ENCODE measurements at regions not wholly inside any gene's neighbourhood (a gene's known extent, or its start where the extent isn't known, plus 50 kb on each side); places are given as distances from the start of the nearest gene placed in this dataset.

DNA sequence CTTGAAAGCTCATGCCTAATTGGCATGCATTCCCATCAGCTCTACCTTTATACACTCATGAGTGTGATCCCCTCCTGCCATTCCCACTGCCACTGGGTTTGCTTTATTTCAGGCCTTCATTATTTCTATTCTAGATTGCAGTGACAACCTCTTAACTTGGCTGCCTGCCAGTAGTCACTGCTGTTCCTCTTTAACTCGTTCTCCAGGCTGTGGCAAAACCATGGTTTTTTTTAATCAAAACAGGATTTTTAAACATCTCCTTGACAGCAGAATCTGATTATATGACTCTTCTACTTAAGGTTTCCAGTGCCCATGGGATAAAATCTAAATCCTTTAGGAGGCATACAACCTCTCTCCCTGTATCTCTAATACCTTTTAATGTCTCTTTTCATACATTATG is 223.7 kb upstream of the PCDH15 start:
- no peak overlapping the region for H3K9ac ChIP-seq (ENCODE audit: low read depth in 2 of 2, low read length in 2 of 2)
- intact Hi-C loops (cut with DNase I): no loop called here
- no peaks in the 10 kb centered on the region for H3K36me3 ChIP-seq
- no peak for DNase-seq
- H3K4me3 ChIP-seq: no peak overlapping the region
- TF ChIP-seq CTCF (IDR thresholded peaks at IDR 0.05): no peak
- no peaks in the 10 kb centered on the region for H3K9me3 ChIP-seq
- H3K4me1 ChIP-seq: no peaks in the 10 kb centered on the region
- H3K27ac ChIP-seq: no peak overlapping the region
- H3K27me3 ChIP-seq: no peaks in the 10 kb centered on the region

DNA sequence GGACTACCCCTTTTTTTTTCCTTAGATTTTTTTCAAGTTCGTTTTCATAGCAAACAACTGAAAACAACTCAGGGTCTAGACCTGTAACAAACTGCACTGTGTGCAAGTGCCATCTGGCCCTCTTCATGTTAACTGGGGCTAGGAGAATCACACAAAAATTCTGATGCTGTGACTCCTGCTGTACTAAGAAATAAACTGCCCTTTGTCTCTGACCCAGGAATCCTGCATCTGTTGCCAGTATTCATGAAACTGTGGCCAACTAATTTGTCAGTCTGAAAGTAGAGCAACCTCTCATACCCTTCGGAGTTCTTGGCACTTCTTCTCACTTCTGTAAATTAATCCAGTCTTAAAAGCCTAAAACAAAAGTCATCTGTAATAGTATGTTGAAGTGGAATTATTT is 218.4 kb upstream of the PCDH15 start:
- Histone ChIP-seq H3K4me3 (no peak overlapping the region), H3K27me3 (no peaks in the 10 kb centered on the region), H3K9me3 (no peaks in the 10 kb centered on the region), H3K9ac (ENCODE audit: low read depth in 2 of 2, low read length in 2 of 2) (no peak overlapping the region), H3K36me3 (no peaks in the 10 kb centered on the region), H3K27ac (no peak overlapping the region), H3K4me1 (no peaks in the 10 kb centered on the region)
- TF ChIP-seq CTCF (IDR thresholded peaks at IDR 0.05): no peak
- DNase-seq: no peak
- intact Hi-C loops (cut with DNase I): no loop called here

DNA sequence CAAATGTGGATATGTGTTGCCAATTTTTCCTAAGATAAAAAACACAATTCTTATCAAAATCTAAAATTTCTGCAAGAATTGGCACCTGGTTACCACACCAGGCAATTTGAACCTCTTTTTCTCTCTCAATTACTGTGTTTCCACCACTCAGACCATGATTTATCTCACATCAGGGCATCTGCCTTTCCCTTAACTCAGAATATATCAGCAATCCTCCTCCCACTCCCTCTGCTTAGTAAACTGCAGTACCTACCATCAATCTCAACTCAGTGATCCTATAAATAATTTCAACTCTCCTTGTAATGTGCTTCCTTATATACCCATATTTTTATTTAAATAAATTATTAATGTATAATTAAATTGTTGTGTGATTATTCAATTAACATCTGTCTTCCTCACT is 212.3 kb upstream of the PCDH15 start:
- H3K4me3 ChIP-seq: no peak overlapping the region
- no peak overlapping the region for H3K9ac ChIP-seq (ENCODE audit: low read depth in 2 of 2, low read length in 2 of 2)
- no peaks in the 10 kb centered on the region for H3K4me1 ChIP-seq
- H3K27ac ChIP-seq: no peak overlapping the region
- DNase-seq: no peak
- intact Hi-C loops (cut with DNase I): no loop called here
- TF ChIP-seq CTCF (IDR thresholded peaks at IDR 0.05): no peak
- no peaks in the 10 kb centered on the region for H3K9me3 ChIP-seq
- no peaks in the 10 kb centered on the region for H3K27me3 ChIP-seq
- no peaks in the 10 kb centered on the region for H3K36me3 ChIP-seq

DNA sequence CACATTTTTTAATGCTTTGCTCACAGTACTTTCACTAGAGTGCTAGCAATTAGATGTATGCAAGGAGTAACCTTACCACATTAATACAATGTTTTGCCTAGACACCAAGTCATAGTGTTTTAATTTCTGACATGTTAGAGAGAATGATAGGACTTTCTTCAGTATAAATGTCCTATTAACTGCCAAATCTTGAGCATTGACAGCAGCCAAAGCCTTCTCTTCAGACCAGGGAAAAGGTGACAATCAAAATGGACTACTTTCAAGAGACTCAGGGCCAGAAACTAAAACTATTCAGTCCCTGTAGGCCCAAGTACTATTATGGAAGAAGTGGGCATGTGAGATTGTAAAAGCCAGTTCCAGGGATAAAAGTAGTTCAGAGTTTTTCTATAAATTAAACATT is 201.4 kb upstream of the PCDH15 start:
- intact Hi-C loops (cut with DNase I): no loop called here
- Histone ChIP-seq H3K27ac (no peak overlapping the region), H3K4me1 (no peaks in the 10 kb centered on the region), H3K27me3 (no peaks in the 10 kb centered on the region), H3K9me3 (no peaks in the 10 kb centered on the region), H3K4me3 (no peak overlapping the region), H3K9ac (ENCODE audit: low read depth in 2 of 2, low read length in 2 of 2) (no peak overlapping the region), H3K36me3 (no peaks in the 10 kb centered on the region)
- no peak for TF ChIP-seq CTCF (IDR thresholded peaks at IDR 0.05)
- DNase-seq: no peak

GRCh38 chr10:55001422-55001821 is 200.4 kb upstream of the PCDH15 start:
- Histone ChIP-seq H3K4me3 (no peak overlapping the region), H3K27me3 (no peaks in the 10 kb centered on the region), H3K9ac (ENCODE audit: low read depth in 2 of 2, low read length in 2 of 2) (no peak overlapping the region), H3K9me3 (no peaks in the 10 kb centered on the region), H3K4me1 (no peaks in the 10 kb centered on the region), H3K27ac (no peak overlapping the region), H3K36me3 (no peaks in the 10 kb centered on the region)
- no peak for TF ChIP-seq CTCF (IDR thresholded peaks at IDR 0.05)
- intact Hi-C loops (cut with DNase I): no loop called here
- DNase-seq: no peak

GRCh38 chr10:54993148-54993547 is 192.1 kb upstream of the PCDH15 start:
- no peak for DNase-seq
- no peaks in the 10 kb centered on the region for H3K9me3 ChIP-seq
- H3K36me3 ChIP-seq: no peaks in the 10 kb centered on the region
- TF ChIP-seq CTCF (IDR thresholded peaks at IDR 0.05): no peak
- no peaks in the 10 kb centered on the region for H3K4me1 ChIP-seq
- H3K4me3 ChIP-seq: no peak overlapping the region
- intact Hi-C loops (cut with DNase I): no loop called here
- H3K27ac ChIP-seq: no peak overlapping the region
- no peaks in the 10 kb centered on the region for H3K27me3 ChIP-seq
- H3K9ac ChIP-seq (ENCODE audit: low read depth in 2 of 2, low read length in 2 of 2): no peak overlapping the region
